ENCODE measurements at regions not wholly inside any gene's neighbourhood (a gene's known extent, or its start where the extent isn't known, plus 50 kb on each side); places are given as distances from the start of the nearest gene placed in this dataset.

DNA sequence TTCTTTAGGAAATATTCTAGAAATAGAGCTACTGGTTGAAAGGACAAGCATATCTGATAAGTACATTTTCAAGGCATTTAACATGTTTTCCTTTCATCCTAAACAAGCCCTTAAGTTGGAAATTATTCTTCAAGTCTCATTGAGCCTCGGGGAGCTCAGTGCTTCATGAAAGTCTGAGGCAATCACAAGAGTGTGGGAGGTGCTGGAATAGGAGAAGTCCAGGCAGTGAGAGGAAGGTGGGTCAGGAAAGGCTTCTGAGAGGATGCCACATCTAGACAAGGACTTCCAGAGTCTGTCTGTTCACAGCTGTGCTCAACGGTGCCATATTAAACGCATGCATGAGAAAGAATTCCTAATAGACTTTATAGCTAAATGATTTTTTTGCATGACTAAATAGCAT, 69.8 kb downstream of the CD83 start:
- intact Hi-C loops (cut with DNase I): no loop called here
- no peak for DNase-seq

DNA sequence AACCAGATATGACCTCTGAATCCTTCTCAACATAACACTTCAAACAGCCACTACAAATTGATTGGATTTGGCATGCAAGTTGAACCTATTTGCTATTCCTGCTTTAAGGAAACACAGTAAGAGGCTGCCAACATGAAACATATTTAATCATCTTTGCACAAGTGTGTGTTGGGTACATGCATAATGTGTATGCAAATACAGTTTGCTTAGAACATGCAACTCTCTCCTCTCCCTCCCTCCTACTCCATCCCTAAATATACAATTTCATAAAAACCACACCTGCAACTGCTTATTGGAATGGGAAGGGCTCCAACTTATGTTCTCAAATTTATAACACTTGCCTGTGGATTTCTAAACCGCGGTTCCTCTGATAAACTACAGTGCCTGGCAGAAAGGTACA, 71.5 kb downstream of the CD83 start:
- DNase-seq: no peak
- intact Hi-C loops (cut with DNase I): no loop called here

DNA sequence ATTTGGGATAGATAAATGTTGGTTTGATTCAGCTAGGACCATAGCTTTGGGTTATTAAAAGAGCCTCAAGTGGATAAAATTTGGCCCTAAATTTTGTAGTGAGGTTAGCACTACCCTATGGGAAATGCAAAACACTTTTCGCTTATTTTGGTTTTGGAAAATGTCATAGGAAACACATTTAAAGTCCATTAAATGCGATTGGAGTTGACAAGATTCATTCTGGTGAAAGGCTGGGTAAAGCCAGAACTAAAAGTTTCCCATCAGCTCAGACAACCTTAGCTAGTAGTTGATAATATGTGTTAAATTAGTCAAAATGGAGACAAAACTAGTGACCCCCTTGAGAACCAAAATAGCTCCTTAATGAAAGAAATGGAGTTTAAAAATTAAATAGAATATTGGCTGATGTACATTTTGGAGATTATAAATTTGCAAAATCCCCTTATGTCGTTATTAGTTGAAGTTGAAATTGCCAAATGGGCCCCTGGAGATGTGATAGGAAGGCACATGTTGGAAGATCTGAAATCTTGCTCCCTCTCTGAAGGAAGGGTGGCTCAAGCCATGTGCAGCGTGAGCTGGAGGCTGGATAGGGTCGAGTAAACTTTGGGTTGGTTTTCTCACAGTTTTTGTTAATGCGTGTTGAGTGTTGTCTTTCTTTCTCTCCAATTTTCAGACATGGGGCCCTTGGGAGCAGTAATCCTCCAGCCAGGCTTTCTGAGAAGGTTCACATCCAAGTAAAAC, 72.8 kb downstream of the CD83 start:
- no peak for DNase-seq
- intact Hi-C loops (cut with DNase I): no loop called here

DNA sequence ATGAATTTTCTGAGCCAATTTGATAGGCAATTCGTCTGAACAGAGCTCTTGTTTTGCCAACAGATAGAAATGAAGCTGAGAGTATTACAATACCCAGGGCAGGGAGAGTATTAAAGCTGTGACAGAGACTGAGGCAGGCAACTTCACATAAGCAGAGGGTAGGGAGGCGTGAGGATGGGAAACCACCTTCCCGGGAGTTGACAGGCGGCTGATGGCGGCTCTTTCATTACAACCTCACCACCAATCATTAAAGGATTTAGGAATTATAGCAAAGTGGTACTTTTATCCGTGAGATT, 73.3 kb downstream of the CD83 start:
- intact Hi-C loops (cut with DNase I): no loop called here
- no peak for DNase-seq

DNA sequence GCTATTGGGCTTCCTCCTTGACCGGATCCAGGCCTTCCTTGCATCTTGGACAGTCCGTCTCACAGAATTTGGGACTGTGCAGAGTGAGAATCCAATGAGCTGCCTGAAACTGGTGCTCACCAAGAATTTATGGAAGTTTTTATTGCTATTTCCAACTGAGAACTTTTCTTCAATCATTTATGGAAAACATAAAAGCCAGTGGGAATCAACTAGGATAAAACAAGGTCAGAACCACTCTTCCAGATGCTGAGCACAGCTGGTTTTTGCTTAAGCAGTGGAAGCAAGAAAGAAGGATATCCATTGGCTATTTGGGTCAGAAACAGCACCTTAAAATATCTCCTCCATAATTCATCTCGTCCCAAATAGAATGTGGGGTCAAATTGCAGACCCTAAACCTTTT, 74.2 kb downstream of the CD83 start:
- intact Hi-C loops (cut with DNase I): no loop called here
- DNase-seq: no peak

DNA sequence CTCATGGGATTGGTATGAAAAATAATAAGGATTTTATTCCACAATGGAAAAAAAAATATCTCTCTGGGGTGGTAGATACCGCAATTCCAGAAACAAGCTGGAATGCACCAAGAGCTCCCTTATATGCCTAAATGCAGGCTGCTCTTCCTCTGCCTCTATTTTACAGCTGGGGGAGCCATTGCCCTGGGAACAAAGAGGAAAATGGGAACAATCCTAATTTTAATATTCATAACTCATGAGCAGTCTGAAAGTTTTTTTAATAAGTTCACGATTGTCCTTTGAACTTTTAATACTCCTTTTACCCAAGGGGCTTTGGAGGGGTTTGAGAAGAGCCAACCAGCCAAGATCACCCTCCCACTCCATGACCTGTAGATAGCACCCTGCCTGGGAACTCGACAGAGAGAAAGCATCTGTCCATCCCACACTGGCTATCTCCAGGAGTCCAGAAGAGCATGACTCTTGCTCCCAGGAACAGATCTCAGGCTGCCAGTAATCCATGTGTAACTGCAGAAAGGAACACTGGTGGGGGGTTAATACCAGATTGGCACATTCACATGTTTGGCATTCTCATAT, 74.7 kb downstream of the CD83 start:
- intact Hi-C loops (cut with DNase I): no loop called here
- DNase-seq: peak in 6 of 42 donors; percentile 9 to 35 (median 14)

DNA sequence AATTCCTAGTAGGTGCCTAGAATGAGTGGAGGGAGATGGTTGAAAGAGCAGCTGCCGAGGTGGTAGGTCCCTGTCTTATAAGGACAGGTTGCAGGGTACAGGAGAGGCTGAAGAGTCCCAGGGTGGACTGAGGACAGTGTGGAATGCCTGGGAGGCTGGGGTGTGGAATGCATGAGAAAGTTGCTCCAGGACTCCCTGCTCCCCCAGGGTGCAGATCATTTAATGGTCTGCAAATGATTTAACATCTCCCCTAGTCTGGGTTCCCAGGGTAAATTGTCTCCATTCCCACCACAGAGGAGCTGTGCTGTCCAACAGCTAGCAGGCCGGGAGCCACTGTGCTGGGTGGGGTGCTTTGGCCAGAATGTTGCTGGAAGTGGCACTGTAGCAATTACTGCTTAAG, 76.0 kb downstream of the CD83 start:
- DNase-seq: no peak
- intact Hi-C loops (cut with DNase I): no loop called here

DNA sequence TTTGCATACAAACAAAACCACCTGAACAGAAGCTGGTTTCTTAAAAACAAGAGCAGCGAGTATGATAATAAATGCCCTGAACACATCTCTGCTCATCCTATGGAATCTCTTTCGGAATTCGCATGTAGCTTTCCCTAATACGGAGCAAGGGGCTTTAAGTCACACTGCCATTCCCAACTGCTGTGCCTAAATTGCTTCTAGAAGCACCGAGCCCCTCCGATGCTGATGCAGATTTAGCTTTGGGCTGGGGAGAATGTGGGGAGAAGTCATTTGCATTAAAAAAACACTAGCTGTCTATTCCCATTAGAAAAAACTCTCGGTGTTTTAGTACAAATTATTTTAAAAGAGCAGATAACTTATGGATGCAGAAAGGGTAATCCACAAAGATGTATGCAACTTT, 76.9 kb downstream of the CD83 start:
- intact Hi-C loops (cut with DNase I): no loop called here
- no peak for DNase-seq

DNA sequence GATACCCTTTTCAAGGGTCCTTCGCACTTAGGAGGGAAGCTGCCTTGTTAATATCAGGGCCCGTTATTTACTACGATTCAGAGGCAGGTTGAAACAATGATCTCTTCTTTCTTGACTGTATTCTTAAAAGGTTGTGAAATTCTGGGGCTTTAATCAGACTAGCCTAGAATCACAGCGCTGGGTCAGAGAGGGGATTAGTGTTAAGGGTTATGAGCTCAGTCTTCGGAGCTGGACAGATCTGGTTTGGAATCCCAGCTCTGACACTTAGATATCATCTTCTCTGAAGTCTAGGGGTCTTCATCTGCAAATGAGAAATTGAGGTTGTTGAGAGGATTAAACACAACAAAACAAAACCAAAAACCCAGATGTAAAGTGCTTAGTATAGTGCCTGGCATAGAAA, 77.4 kb downstream of the CD83 start:
- intact Hi-C loops (cut with DNase I): no loop called here
- no peak for DNase-seq

DNA sequence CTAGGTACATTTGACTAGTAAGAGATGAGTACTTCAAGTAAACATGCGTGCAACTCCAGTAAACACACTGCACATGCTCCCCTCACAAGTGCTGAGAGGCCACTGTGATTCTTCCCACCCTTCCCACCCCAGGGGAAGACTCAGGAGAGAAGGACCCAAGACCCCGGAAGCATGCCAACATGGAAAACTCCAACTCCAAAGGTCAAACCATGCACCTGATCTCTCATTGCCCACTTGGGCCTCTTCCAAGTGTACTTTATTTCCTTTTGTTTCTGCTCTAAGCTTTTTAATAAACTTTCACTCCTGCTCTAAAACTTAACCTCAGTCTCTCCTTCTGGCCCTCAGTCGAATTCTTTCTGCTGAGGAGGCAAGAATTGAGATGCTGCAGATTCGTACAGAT, 78.5 kb downstream of the CD83 start:
- no peak for DNase-seq
- intact Hi-C loops (cut with DNase I): no loop called here

DNA sequence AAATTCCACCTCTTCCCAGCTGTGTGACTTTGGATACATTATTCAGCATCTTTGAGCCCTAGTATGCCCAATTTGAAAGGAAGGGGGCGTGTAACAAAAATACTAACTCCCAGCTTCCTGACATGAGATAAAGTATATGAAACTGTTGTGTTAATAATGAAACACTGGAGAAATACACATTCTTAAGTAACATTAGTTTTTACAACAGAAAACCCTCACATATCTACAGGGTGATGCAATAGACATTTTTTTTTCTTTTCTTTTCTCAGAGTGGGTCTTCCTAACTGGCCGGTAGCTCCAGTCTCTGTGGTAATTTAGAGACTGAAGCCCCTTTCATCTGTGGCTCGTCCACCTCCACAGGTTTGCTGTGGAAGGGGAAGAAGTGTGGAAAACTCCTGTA, 79.5 kb downstream of the CD83 start:
- intact Hi-C loops (cut with DNase I): no loop called here
- DNase-seq: no peak

DNA sequence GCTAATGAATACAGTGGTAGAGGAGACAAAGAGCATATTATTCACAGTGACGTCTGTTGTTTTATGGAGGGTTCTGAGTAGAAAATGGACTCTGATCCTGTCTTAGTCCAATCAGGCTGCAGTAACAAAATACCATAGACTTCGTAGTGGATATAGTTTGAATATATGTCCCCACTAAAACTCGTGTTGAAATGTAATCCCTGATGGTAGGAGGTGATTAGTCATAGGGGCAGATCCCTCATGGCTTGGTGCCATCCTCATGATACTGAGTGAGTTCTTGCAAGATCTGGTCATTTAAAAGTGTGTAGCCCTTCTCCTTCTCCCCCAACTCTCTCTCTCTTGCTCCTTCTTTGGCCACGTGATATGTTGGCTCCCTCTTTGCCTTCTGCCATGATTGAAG, 82.5 kb downstream of the CD83 start:
- DNase-seq: no peak
- intact Hi-C loops (cut with DNase I): no loop called here

DNA sequence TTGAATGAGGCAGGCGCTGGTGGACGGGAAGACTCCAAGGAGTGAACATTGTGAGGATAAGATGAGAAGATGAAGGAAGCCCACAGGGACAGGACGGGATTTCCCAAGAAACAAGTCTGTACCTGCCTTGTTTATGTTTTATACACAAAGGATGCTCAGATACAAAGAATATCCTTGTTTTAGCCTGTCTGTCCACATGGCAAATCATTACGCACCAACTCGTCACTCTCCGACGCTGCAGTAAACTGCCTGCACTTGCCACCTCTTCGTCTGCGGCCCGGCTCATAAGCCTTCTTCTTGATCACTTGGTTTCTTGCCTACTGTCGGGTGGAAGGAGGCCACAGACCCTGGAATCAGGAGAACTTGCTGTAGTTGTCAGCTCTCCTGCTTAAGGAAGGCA, 85.4 kb downstream of the CD83 start:
- intact Hi-C loops (cut with DNase I): no loop called here
- no peak for DNase-seq

DNA sequence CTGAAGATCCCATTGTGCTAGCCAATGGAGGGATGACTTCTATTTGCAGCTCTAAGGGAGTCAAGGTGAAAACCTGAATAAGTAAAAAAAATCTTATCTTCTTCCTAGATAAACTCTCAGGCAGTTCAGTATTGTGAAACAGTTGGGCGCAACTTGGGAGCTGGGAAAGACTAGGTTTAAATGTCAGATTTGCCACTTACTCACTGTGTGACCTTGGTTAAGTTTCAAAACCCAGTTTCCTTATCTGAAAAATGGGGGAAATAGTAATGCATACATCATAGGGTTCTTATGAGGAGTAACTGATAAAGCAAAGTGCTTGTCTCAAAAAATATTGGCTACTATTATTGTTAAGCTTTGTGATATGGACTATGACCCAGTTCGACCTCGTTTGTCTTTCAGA, 88.8 kb downstream of the CD83 start:
- intact Hi-C loops (cut with DNase I): no loop called here
- DNase-seq: no peak

DNA sequence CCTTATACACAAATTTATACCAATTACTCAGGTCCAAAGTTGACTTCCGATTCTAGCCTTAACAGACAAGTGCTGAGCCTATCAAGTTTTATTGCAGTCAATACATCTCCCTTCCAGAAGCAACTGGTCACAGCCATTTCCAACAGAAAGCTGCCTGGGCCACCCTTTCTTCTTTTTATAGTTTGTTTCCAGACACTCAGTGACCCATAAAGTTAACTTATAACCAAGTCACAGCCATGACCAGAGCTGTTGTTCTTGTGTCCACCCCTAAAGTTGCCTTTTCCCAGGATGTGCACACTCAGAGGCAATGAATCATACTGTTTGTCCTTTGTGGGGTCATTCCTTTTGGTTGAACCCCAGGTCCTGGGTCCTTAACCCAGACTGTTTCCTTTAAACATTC, 89.9 kb downstream of the CD83 start:
- intact Hi-C loops (cut with DNase I): no loop called here
- DNase-seq: no peak

DNA sequence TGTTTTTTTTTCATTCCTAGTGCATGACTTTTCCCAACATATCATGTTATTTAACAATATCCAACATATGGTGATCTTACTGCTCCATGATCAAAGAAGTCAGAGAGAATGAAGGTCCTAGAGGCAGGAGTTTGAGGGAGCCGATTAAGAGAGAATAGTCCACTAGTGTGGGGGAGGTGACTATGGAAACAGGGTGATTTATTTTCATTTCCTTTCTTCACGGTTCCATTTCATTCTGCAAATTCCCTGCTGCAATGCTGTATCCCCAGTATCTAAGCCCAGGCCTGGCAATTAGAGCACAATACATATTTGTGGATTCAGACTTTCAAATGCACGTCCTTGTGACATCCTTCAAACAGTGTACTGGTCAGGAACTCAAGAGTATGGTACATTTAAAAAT, 91.4 kb downstream of the CD83 start:
- DNase-seq: no peak
- intact Hi-C loops (cut with DNase I): no loop called here

DNA sequence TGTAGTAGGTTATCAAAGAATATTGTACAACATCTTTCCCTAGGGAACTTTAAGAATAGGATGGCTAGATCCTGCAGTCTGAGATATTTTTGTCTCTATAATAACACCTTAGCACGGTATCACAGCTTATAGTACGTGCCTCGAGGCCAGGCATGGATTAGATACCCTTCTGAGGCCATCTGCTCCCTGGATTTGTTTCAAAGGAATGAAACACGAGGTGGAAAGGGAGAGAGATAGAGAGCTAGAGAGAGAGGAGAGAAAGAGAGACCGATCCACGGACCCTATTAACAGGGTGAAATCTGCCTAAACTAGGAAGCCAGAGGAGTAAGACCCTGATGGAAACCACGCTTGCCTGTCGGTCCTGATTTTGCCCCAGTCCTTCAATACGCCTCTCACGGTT, 92.5 kb downstream of the CD83 start:
- DNase-seq: no peak
- intact Hi-C loops (cut with DNase I): loop anchor here (2.0 to 10.0 kb wide), 2 partner anchors 1037 to 1285 kb away; partner anchors contain the start of gene JARID2

DNA sequence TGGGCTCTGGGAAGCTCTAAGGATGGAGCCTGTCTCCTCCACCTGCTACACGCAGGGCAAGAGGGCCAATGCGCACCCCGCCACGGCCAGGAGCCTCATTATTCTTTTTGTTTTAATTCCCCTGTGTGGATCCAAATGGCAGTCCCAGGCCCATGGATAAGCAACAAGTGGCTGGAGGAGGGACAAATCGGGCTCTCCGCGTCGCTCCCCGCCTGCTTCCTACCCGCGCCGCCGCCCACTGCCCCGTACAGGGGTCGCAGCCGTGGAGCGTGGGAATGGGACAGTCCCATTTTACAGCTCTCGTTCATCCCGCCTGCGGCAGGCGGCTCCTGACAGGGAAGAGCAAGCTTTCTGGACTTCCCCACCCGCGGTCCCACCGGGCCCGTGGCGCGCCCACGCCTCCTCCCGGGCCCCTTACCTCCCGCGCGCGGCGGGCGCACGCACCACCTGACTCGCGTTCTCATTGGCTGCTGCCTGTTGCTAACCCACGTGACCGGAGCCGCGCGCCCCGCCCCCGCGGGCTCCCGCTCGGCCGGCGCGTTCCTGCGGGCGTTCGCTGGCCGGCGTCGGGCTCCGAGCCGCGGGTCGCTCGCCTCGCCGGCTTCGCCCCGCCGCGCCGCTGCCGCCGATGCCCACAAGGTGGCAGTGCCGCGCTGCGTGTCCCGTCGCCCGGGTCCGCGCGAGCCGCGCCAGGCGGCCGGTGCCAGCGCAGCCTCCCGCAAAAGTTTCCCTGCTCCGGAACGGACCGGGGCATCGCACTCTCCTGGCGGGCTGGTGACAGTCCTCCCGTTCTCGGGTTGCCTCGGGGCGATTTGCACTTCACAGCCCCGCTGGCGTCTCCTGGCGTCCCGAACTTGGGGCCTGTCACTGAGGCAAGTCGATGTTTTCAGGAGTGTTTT, 93.3 kb downstream of the CD83 start:
- DNase-seq: peak; percentile 80 to 96 (median 92)
- intact Hi-C loops (cut with DNase I): loop anchor here (2.0 to 10.0 kb wide), 2 partner anchors 1036 to 1284 kb away; partner anchors contain the start of gene JARID2

DNA sequence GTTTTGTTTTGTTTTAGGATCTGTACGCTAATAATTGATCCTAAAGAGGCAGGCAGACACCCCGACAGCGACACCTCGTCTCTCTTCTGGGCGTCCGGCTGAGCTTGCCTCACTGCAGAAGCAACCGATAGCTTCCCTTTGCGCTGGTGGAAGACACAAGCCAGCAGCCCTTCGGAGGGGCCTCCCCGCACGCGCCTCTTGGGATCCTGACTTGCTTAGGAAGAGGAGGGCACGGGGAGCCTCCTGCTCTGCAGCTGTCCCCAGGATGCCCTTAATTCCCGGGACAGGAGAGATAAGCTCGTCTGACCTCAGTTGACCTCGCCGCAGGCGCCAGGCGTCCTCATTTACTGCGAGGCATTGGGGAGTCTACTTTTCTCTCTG, 94.0 kb downstream of the CD83 start:
- peak in 38 of 42 donors; percentile 8 to 64 (median 28) for DNase-seq
- intact Hi-C loops (cut with DNase I): loop anchor here (2.0 to 10.0 kb wide), 2 partner anchors 1035 to 1283 kb away; partner anchors contain the start of gene JARID2

DNA sequence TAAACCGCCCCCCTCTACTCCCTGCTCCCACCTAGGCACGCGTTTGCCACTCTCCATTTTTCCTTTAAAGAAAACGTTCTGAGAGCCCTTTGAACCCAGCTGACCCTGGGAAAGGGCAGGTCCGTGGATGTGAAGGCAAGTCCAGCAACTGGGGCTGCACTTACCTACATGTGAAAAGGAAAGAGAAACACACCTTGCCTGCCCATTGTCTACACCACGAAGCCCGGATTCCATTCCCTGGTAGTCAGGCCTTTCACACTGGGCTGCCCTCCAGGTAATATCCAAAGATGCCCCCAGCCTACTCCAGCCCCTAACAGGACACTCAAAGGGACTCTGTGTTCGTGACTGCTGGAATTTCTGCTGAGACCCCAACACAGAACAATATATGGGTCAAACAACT, 94.4 kb downstream of the CD83 start:
- intact Hi-C loops (cut with DNase I): loop anchor here (10.0 kb wide), 1 partner anchor 1283 kb away; no protein-coding TSS in a partner anchor
- DNase-seq: no peak

Data from head of caudate nucleus (tissue), 42 donors.